H1 (cell line): ENCODE measurements at regions not wholly inside any gene's neighbourhood (a gene's known extent, or its start where the extent isn't known, plus 50 kb on each side); places are given as distances from the start of the nearest gene placed in this dataset.

Source experiments
- ASH2L ChIP-seq: fragments of 200-600, 300-600 bp; sonication (generic); IDR thresholded peaks from one replicate; pipeline ENCODE4 v1.7.1; 2017; ENCODE audit warnings: low read length
- JUND ChIP-seq: IDR thresholded peaks from 2 replicates; pipeline ENCODE4 v1.6.1; 2011; ENCODE audit warnings: mild to moderate bottlenecking, improper control_type of control experiment, low read length
- SIN3A ChIP-seq, 2 experiments: IDR thresholded peaks in 1 of 2; conservative IDR thresholded peaks in 1 of 2; 2 replicates each; pipeline ENCODE4 v1.6.1; 2011 to 2012; ENCODE audit warnings: low read length in 2 of 2, improper control_type of control experiment in 1 of 2, low read depth in 1 of 2, mild to moderate bottlenecking in 1 of 2
- SP2 ChIP-seq: IDR thresholded peaks from 2 replicates; pipeline ENCODE4 v1.6.1; 2012; ENCODE audit warnings: mild to moderate bottlenecking, low read length, inconsistent platforms
- TAF7 ChIP-seq: optimal IDR thresholded peaks from 2 replicates; pipeline ENCODE3; 2011; ENCODE audit warnings: low read depth, mild to moderate bottlenecking, inconsistent platforms, low read length, moderate library complexity, borderline replicate concordance
- TBP ChIP-seq: IDR thresholded peaks from 2 replicates; pipeline ENCODE4 v1.6.1; 2011; ENCODE audit warnings: low read depth, low read length, improper control_type of control experiment
- TEAD4 ChIP-seq: IDR thresholded peaks from 2 replicates; pipeline ENCODE4 v1.6.1; 2012; ENCODE audit warnings: low read depth, low read length, inconsistent platforms, mixed read lengths
- TF ChIP-seq, protein P1 (sequence below): IDR thresholded peaks from 2 replicates; pipeline ENCODE4 v1.6.1; 2012; ENCODE audit warnings: low read length, inconsistent platforms

DNA sequence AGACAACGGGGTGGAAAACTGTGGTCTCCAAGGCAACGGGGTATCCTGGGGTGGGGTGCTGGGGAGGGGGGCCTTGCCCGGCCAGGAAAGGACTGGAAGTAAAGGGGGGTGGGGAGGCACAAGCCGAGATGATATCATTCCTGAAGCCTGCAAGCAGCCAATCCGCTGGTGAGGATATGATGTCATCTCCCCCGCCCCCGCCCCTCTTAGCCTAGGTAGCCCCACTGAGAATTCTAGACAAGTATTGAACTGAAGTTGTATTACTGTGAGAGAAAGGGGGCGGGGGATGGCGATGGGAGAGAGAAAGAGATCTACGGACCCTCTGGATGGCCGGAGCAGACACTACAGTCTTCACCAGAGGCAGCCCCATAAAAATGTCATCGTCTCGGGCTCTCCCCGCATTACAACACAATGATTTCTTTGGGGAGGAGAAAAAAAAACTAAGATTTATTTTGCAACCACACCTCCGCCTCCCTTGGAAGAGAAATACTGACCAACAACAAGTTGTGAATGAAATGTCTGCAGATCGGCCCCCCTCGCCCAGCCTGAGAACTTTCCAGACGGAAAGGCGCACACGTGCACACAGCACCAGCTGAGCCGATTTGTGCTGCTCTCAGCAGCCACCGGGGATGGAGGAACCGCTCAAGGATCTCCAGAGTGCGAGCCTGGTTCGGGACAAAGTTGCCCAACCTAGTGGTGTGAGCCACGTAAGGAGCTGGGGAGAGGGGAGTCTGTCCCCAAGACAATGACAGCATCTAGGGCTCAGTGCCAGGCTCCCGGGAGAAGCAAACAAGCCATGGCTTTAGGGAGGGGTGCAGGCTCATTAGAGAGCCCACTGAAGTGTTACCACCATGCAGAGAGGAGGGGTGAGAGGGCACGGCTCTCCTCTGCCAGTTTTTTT, 222.1 kb downstream of the SOX9 start (continued):
- TF ChIP-seq, protein P1, sequence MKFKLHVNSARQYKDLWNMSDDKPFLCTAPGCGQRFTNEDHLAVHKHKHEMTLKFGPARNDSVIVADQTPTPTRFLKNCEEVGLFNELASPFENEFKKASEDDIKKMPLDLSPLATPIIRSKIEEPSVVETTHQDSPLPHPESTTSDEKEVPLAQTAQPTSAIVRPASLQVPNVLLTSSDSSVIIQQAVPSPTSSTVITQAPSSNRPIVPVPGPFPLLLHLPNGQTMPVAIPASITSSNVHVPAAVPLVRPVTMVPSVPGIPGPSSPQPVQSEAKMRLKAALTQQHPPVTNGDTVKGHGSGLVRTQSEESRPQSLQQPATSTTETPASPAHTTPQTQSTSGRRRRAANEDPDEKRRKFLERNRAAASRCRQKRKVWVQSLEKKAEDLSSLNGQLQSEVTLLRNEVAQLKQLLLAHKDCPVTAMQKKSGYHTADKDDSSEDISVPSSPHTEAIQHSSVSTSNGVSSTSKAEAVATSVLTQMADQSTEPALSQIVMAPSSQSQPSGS = peak; percentile 42; the same call in 1 of the 2 replicates
- TF ChIP-seq TEAD4 (no peak), TBP (no peak), TAF7 (no peak), SP2 (no peak), SIN3A (conservative IDR thresholded peaks at IDR 0.05 in 1 of 2, IDR thresholded peaks at IDR 0.05 in 1 of 2; ENCODE audit: low read depth in 1 of 2, low read length in 2 of 2) (no peak), ASH2L (no peak), JUND (0 out of 2 replicates have a peak, but pooled peaks have one; percentile 28)
